Suprapubic skin (tissue), 4 donors: ENCODE measurements at regions not wholly inside any gene's neighbourhood (a gene's known extent, or its start where the extent isn't known, plus 50 kb on each side); places are given as distances from the start of the nearest gene placed in this dataset.

Experiments used
- DNase-seq, 2 donors: peaks; one replicate each; pipeline ENCODE4 v3.0.0-alpha.2; 2019; ENCODE audit warnings: low spot score in 2 of 2
- H3K27ac ChIP-seq: fragments of 200-600 bp; sonication (generic); one replicate; pipeline ENCODE4 v1.5.1; 2019
- H3K27me3 ChIP-seq: fragments of 200-600 bp; sonication (generic); one replicate; pipeline ENCODE4 v1.5.1; 2019
- H3K36me3 ChIP-seq: fragments of 200-600 bp; sonication (generic); one replicate; pipeline ENCODE4 v1.5.1; 2019
- H3K4me1 ChIP-seq: fragments of 200-600 bp; sonication (generic); one replicate; pipeline ENCODE4 v1.5.1; 2019
- H3K4me3 ChIP-seq: fragments of 200-600 bp; sonication (generic); one replicate; pipeline ENCODE4 v1.5.1; 2019; ENCODE audit warnings: mild to moderate bottlenecking
- H3K9me3 ChIP-seq: fragments of 200-600 bp; sonication (generic); one replicate; pipeline ENCODE4 v1.5.1; 2019
- CTCF ChIP-seq, 2 donors: fragments of 200-600 bp in 1 of 2; fragments of 450-650 bp in 1 of 2; sonication (generic) in 1 of 2; IDR thresholded peaks; one replicate each; pipeline ENCODE4 v1.5.1; 2016 to 2019; ENCODE audit warnings: antibody characterized with exemption in 2 of 2, mild to moderate bottlenecking in 1 of 2, moderate library complexity in 1 of 2
- EP300 ChIP-seq: sonication (generic); formaldehyde crosslinking; IDR thresholded peaks from one replicate; pipeline ENCODE4 v1.6.1; 2017; ENCODE audit warnings: antibody characterized with exemption
- POLR2A ChIP-seq, 2 donors: fragments of 450-650 bp; IDR thresholded peaks; one replicate each; pipeline ENCODE4 v1.6.1; 2017; ENCODE audit warnings: antibody characterized with exemption in 2 of 2, mild to moderate bottlenecking in 2 of 2, moderate library complexity in 2 of 2
- POLR2AphosphoS5 ChIP-seq, 3 donors: sonication (generic); formaldehyde crosslinking; IDR thresholded peaks; one replicate each; pipeline ENCODE4 v1.6.1; 2017; ENCODE audit warnings: antibody characterized with exemption in 3 of 3
- WGBS: methylation state at CpG from one replicate; pipeline ENCODE4 v1.1.5; 2018; 5-methylcytosine and 5-hydroxymethylcytosine counted together

DNA sequence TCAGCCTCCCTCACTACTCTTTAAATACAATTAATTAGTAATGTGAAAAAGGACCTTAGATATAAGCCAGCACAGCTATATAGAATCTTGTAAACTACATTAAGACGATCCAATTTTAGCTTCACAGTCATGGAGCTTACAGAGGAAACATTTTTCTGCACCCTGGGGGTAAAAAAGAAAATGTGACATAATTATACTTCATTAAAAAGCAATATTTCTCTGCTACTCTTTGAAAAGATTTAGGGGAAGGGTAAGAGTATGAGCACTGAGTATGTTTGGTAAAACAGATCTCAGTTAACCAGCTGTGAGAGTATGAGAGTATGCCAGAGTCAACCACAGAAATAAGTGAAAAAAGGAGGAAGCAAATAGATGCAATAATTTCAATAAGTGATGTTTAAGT, 1415.9 kb downstream of the PLA2G4A start:
- no peaks in the 10 kb centered on the region for H3K27me3 ChIP-seq
- WGBS = 32% methylated on average over 1 of the region's 1 CpG
- H3K36me3 ChIP-seq = no peaks in the 10 kb centered on the region
- TF ChIP-seq POLR2AphosphoS5 (IDR thresholded peaks at IDR 0.05) (no peak), CTCF (IDR thresholded peaks at IDR 0.05) (no peak), EP300 (no peak), POLR2A (IDR thresholded peaks at IDR 0.05) (no peak)
- DNase-seq = no peak
- H3K9me3 ChIP-seq = no peaks in the 10 kb centered on the region
- H3K27ac ChIP-seq = no peak overlapping the region
- no peak overlapping the region for H3K4me3 ChIP-seq
- H3K4me1 ChIP-seq = no peaks in the 10 kb centered on the region

GRCh38 chr1:188247255-188247654, 1418.5 kb downstream of the PLA2G4A start:
- Histone ChIP-seq H3K36me3 (no peaks in the 10 kb centered on the region), H3K27me3 (no peaks in the 10 kb centered on the region), H3K27ac (no peak overlapping the region), H3K4me1 (no peaks in the 10 kb centered on the region), H3K4me3 (no peak overlapping the region), H3K9me3 (no peaks in the 10 kb centered on the region)
- WGBS = 31% methylated on average over 1 of the region's 1 CpG
- DNase-seq = no peak
- TF ChIP-seq POLR2AphosphoS5 (IDR thresholded peaks at IDR 0.05) (no peak), CTCF (IDR thresholded peaks at IDR 0.05) (no peak), EP300 (no peak), POLR2A (IDR thresholded peaks at IDR 0.05) (no peak)

- Histone ChIP-seq H3K27me3 (no peaks in the 10 kb centered on the region), H3K27ac (no peak overlapping the region), H3K4me3 (no peak overlapping the region), H3K9me3 (no peaks in the 10 kb centered on the region), H3K36me3 (no peaks in the 10 kb centered on the region), H3K4me1 (no peaks in the 10 kb centered on the region)
- WGBS = 52% methylated on average over 2 of the region's 2 CpGs
- DNase-seq = no peak
- TF ChIP-seq POLR2A (IDR thresholded peaks at IDR 0.05) (no peak), POLR2AphosphoS5 (IDR thresholded peaks at IDR 0.05) (no peak), EP300 (no peak), CTCF (IDR thresholded peaks at IDR 0.05) (no peak)
Measured at GRCh38 chr1:188249811-188250210, 1421.1 kb downstream of the PLA2G4A start.

DNA sequence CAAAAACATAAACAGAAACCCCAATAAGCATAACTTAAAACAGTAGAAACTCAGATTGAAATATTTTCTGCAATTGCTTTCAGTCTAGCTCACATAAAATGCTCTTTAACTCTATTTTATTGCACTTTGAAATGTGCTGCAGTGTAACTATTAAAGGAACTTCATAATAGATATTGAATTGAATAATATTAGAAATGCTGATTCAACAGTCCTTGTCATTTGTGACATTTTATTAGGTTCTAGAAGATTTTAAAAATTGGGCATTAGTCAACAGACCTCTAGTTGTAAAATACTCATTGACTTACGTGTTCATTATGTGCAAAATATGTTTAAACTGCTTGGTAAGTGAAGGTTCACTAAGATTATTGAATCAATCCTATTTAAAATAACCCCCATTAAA, 1422.3 kb downstream of the PLA2G4A start:
- H3K27ac ChIP-seq = no peak overlapping the region
- no peak overlapping the region for H3K4me3 ChIP-seq
- 92% methylated on average over 1 of the region's 1 CpG for WGBS
- no peaks in the 10 kb centered on the region for H3K27me3 ChIP-seq
- H3K36me3 ChIP-seq = no peaks in the 10 kb centered on the region
- H3K9me3 ChIP-seq = no peaks in the 10 kb centered on the region
- no peaks in the 10 kb centered on the region for H3K4me1 ChIP-seq
- no peak for TF ChIP-seq EP300
- TF ChIP-seq POLR2AphosphoS5 (IDR thresholded peaks at IDR 0.05) = no peak
- no peak for TF ChIP-seq CTCF (IDR thresholded peaks at IDR 0.05)
- TF ChIP-seq POLR2A (IDR thresholded peaks at IDR 0.05) = no peak
- no peak for DNase-seq

DNA sequence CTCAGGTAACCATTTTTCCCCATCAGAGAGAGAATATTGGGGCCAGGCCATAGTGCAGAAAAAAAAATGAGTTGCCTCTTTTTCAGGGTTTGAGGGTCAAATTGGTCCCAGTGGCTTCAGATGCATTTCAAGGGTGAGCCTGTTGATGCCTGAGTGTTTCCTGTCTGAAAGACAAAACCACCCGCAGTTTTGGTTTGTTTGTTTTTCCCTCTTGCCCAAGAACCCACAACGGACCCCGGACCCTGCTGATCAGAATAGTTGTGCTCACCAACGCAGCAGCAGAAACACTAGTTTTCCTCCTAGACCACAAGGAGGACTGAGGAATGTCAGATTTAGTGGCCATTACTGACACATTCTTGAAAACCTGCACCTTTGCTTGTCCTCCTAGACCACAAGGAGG, 1433.1 kb downstream of the PLA2G4A start:
- H3K27ac ChIP-seq = no peak overlapping the region
- H3K36me3 ChIP-seq = no peaks in the 10 kb centered on the region
- H3K4me3 ChIP-seq = no peak overlapping the region
- no peak for DNase-seq
- no peaks in the 10 kb centered on the region for H3K4me1 ChIP-seq
- no peaks in the 10 kb centered on the region for H3K27me3 ChIP-seq
- peaks cover 5% of the 10 kb centered on the region for H3K9me3 ChIP-seq
- TF ChIP-seq EP300 (no peak), POLR2A (IDR thresholded peaks at IDR 0.05) (no peak), POLR2AphosphoS5 (IDR thresholded peaks at IDR 0.05) (no peak), CTCF (IDR thresholded peaks at IDR 0.05) (no peak)
- WGBS = 81% methylated on average over 4 of the region's 4 CpGs
